IMR-90 (cell line): ENCODE measurements at regions not wholly inside any gene's neighbourhood (a gene's known extent, or its start where the extent isn't known, plus 50 kb on each side); places are given as distances from the start of the nearest gene placed in this dataset.

Experiments used
- ATAC-seq: fragments of 200-7000 bp; cut with Tn5 transposase; 2 replicates; pipeline ENCODE4 v1.9.1; 2020; ENCODE audit warnings: low read depth, mild to moderate bottlenecking, moderate library complexity
- BruUV-seq: library from RNA; stranded (reverse); fragments of 400-500 nt; replicated peaks from 2 replicates; lab custom pipeline; 2021; lab: Mats Ljungman, UMichigan
- CTCF ChIA-PET: fragments of 300-600 bp; formaldehyde crosslinking; extraction: SDS; loops from one replicate; lab custom pipeline; 2021; ENCODE audit warnings: antibody characterized with exemption; lab: Yijun Ruan, JAX
- POLR2A ChIA-PET: fragments of 300-600 bp; sonication (Branson Sonifier 250); formaldehyde crosslinking; loops from one replicate; lab custom pipeline; 2022; ENCODE audit warnings: antibody characterized with exemption; ENCODE audit not compliant: unreplicated experiment; lab: Charles Lee
- DNase-seq: peaks from one replicate; pipeline ENCODE4 v3.0.0; 2013
- H2AFZ ChIP-seq: replicated peaks from 2 replicates; pipeline ENCODE3; 2013; ENCODE audit warnings: low read length, mild to moderate bottlenecking; ENCODE audit not compliant: poor library complexity
- H2AK5ac ChIP-seq: 2 replicates; pipeline ENCODE4 v1.6.1; 2013; ENCODE audit warnings: low read depth, low read length, inconsistent platforms
- H2AK9ac ChIP-seq: replicated peaks from 2 replicates; pipeline ENCODE3; 2013; ENCODE audit warnings: mild to moderate bottlenecking, low read depth, low read length, moderate library complexity; ENCODE audit not compliant: poor library complexity
- H2BK120ac ChIP-seq: 2 replicates; pipeline ENCODE4 v1.6.1; 2013; ENCODE audit warnings: low read depth, low read length, inconsistent platforms
- H2BK15ac ChIP-seq: 3 replicates; pipeline ENCODE4 v1.6.1; 2013; ENCODE audit warnings: low read depth, low read length, inconsistent platforms
- H2BK20ac ChIP-seq: 2 replicates; pipeline ENCODE4 v1.6.1; 2013; ENCODE audit warnings: low read depth, mild to moderate bottlenecking, inconsistent platforms, low read length, moderate library complexity
- H2BK5ac ChIP-seq: 2 replicates; pipeline ENCODE4 v1.6.1; 2013; ENCODE audit warnings: mild to moderate bottlenecking, low read depth, low read length, inconsistent platforms; ENCODE audit not compliant: poor library complexity, severe bottlenecking
- H3K14ac ChIP-seq: replicated peaks from 2 replicates; pipeline ENCODE4 v1.6.1; 2013; ENCODE audit warnings: low read depth, low read length, inconsistent platforms
- H3K18ac ChIP-seq: 2 replicates; pipeline ENCODE4 v1.6.1; 2013; ENCODE audit warnings: low read depth, low read length, control low read depth
- H3K23ac ChIP-seq: 2 replicates; pipeline ENCODE4 v1.6.1; 2013; ENCODE audit warnings: low read depth, low read length, inconsistent platforms
- H3K27ac ChIP-seq: 2 replicates; pipeline ENCODE4 v1.5.1; 2013; ENCODE audit warnings: mild to moderate bottlenecking, control low read depth, low read length; ENCODE audit not compliant: insufficient read depth
- H3K27me3 ChIP-seq: 2 replicates; pipeline ENCODE4 v1.6.1; 2013; ENCODE audit warnings: low read length; ENCODE audit not compliant: control insufficient read depth, insufficient read depth
- H3K36me3 ChIP-seq: 2 replicates; pipeline ENCODE4 v1.6.1; 2013; ENCODE audit warnings: low read length, mixed read lengths; ENCODE audit not compliant: control insufficient read depth, insufficient read depth
- H3K4ac ChIP-seq: 2 replicates; pipeline ENCODE4 v1.6.1; 2013; ENCODE audit warnings: low read depth, low read length, inconsistent platforms
- H3K4me1 ChIP-seq: 2 replicates; pipeline ENCODE4 v1.6.1; 2013; ENCODE audit warnings: low read length, mixed read lengths; ENCODE audit not compliant: control insufficient read depth, insufficient read depth
- H3K4me2 ChIP-seq: 2 replicates; pipeline ENCODE4 v1.6.1; 2013; ENCODE audit warnings: low read depth, mild to moderate bottlenecking, control low read depth, low read length, moderate library complexity
- H3K4me3 ChIP-seq: 2 replicates; pipeline ENCODE4 v1.5.1; 2013; ENCODE audit warnings: low read depth, mild to moderate bottlenecking, control low read depth, low read length, moderate library complexity; ENCODE audit not compliant: insufficient read depth
- H3K56ac ChIP-seq: 2 replicates; pipeline ENCODE4 v1.6.1; 2013; ENCODE audit warnings: low read length, inconsistent platforms; ENCODE audit not compliant: insufficient read depth; ENCODE audit errors: extremely low read depth
- H3K79me1 ChIP-seq, 2 experiments: 2 replicates each; pipeline ENCODE4 v1.6.1; 2013; ENCODE audit warnings: low read length in 2 of 2, inconsistent platforms in 1 of 2, low read depth in 1 of 2
- H3K9ac ChIP-seq: 2 replicates; pipeline ENCODE4 v1.6.1; 2013; ENCODE audit warnings: low read depth, low read length, control low read depth
- H3K9me1 ChIP-seq: 2 replicates; pipeline ENCODE4 v1.6.1; 2013; ENCODE audit warnings: low read length, inconsistent platforms; ENCODE audit not compliant: insufficient read depth
- H3K9me3 ChIP-seq: 2 replicates; pipeline ENCODE4 v1.6.1; 2013; ENCODE audit warnings: low read length; ENCODE audit not compliant: control insufficient read depth, insufficient read depth
- H4K20me1 ChIP-seq: 2 replicates; pipeline ENCODE4 v1.6.1; 2013; ENCODE audit warnings: low read length, inconsistent platforms; ENCODE audit not compliant: insufficient read depth
- H4K5ac ChIP-seq: 2 replicates; pipeline ENCODE4 v1.6.1; 2013; ENCODE audit warnings: mild to moderate bottlenecking, low read depth, low read length, control low read depth
- H4K8ac ChIP-seq, 2 experiments: 2 replicates each; pipeline ENCODE4 v1.6.1; 2013; ENCODE audit warnings: low read depth in 2 of 2, low read length in 2 of 2, control low read depth in 1 of 2, inconsistent platforms in 1 of 2
- H4K91ac ChIP-seq: 2 replicates; pipeline ENCODE4 v1.6.1; 2013; ENCODE audit warnings: low read depth, low read length, inconsistent platforms; ENCODE audit not compliant: insufficient read depth
- BHLHE40 ChIP-seq: fragments of 150-350 bp; IDR thresholded peaks from 2 replicates; pipeline ENCODE4 v1.6.1; 2016; ENCODE audit warnings: mild to moderate bottlenecking, low read depth, low read length
- CEBPB ChIP-seq: IDR thresholded peaks from 2 replicates; pipeline ENCODE4 v1.6.1; 2012; ENCODE audit warnings: low read depth, low read length, improper control_type of control experiment
- CHD1 ChIP-seq: IDR thresholded peaks from 2 replicates; pipeline ENCODE4 v1.6.1; 2012; ENCODE audit warnings: low read depth, low read length, improper control_type of control experiment
- CTCF ChIP-seq: conservative IDR thresholded peaks from 2 replicates; pipeline ENCODE4 v1.5.1; 2012; ENCODE audit warnings: mild to moderate bottlenecking, low read depth, low read length, improper control_type of control experiment
- ELK1 ChIP-seq: fragments of 150-350 bp; IDR thresholded peaks from 2 replicates; pipeline ENCODE4 v1.6.1; 2016; ENCODE audit warnings: low read depth, mild to moderate bottlenecking, low read length, moderate library complexity, borderline replicate concordance
- FOS ChIP-seq: fragments of 150-350 bp; IDR thresholded peaks from 2 replicates; pipeline ENCODE4 v1.6.1; 2016; ENCODE audit warnings: low read depth, low read length
- MAFK ChIP-seq: IDR thresholded peaks from 2 replicates; pipeline ENCODE4 v1.6.1; 2012; ENCODE audit warnings: low read depth, low read length, improper control_type of control experiment
- MAZ ChIP-seq: IDR thresholded peaks from 2 replicates; pipeline ENCODE4 v1.6.1; 2012; ENCODE audit warnings: low read depth, mild to moderate bottlenecking, low read length, improper control_type of control experiment, moderate library complexity, borderline replicate concordance
- MXI1 ChIP-seq: IDR thresholded peaks from 2 replicates; pipeline ENCODE4 v1.6.1; 2012; ENCODE audit warnings: low read depth, mild to moderate bottlenecking, low read length, moderate library complexity, borderline replicate concordance
- NFE2L2 ChIP-seq: fragments of 150-350 bp; IDR thresholded peaks from 2 replicates; pipeline ENCODE4 v1.6.1; 2016; ENCODE audit warnings: low read depth, mild to moderate bottlenecking, low read length
- POLR2A ChIP-seq: IDR thresholded peaks from 2 replicates; pipeline ENCODE4 v1.6.1; 2012; ENCODE audit warnings: mild to moderate bottlenecking, low read depth, low read length
- RAD21 ChIP-seq: IDR thresholded peaks from 2 replicates; pipeline ENCODE4 v1.6.1; 2012; ENCODE audit warnings: low read length, improper control_type of control experiment
- RCOR1 ChIP-seq: IDR thresholded peaks from 2 replicates; pipeline ENCODE4 v1.6.1; 2012; ENCODE audit warnings: mild to moderate bottlenecking, low read length, improper control_type of control experiment; ENCODE audit not compliant: insufficient replicate concordance
- RFX5 ChIP-seq: IDR thresholded peaks from 2 replicates; pipeline ENCODE4 v1.8.0; 2012; ENCODE audit warnings: low read depth, mild to moderate bottlenecking, low read length, moderate library complexity
- SMC3 ChIP-seq: fragments of 150-350 bp; IDR thresholded peaks from 2 replicates; pipeline ENCODE4 v1.6.1; 2016; ENCODE audit warnings: low read depth, mild to moderate bottlenecking, antibody characterized with exemption, low read length, moderate library complexity
- USF2 ChIP-seq: fragments of 150-350 bp; IDR thresholded peaks from 2 replicates; pipeline ENCODE4 v1.6.1; 2017; ENCODE audit warnings: mild to moderate bottlenecking, antibody characterized with exemption, low read length, low read depth
- WGBS, 2 experiments: methylation state at CpG; one replicate each; pipeline versions ENCODE4 v1.1.5 to v1.1.7; 2013; ENCODE audit warnings: missing lambda C conversion rate in 2 of 2; ENCODE audit not compliant: insufficient read length in 1 of 2; ENCODE audit errors: extremely low coverage in 2 of 2; 5-methylcytosine and 5-hydroxymethylcytosine counted together
- dilution Hi-C: fragments of 300-500 bp; cut with HindIII; formaldehyde crosslinking; loops from one replicate; pipeline ENCODE4 v1.14.3; 2018; ENCODE audit warnings: low sequenced_read_pairs; ENCODE audit not compliant: unreplicated experiment
- in situ Hi-C: fragments of 300-500 bp; cut with MboI; formaldehyde crosslinking; loops from 3 replicates; pipeline ENCODE4 v1.14.3; 2019; ENCODE audit warnings: low sequenced_read_pairs, inconsistent platforms, mixed read lengths
- intact Hi-C: fragments of 100-400 bp; cut with micrococcal nuclease; formaldehyde crosslinking; loops from 2 replicates; pipeline ENCODE4 v1.10.0; 2022

- dilution Hi-C loops = no loop called here
- H3K18ac ChIP-seq = no peak overlapping the region
- DNase-seq = no peak
- H3K9me1 ChIP-seq = no peaks in the 10 kb centered on the region
- no peak overlapping the region for H3K4me2 ChIP-seq
- BruUV-seq = no TSS peak
- H2BK120ac ChIP-seq = no peak overlapping the region
- no peak overlapping the region for H3K14ac ChIP-seq
- no peak overlapping the region for H2BK20ac ChIP-seq
- H4K20me1 ChIP-seq = no peaks in the 10 kb centered on the region
- H4K5ac ChIP-seq = no peak overlapping the region
- H3K36me3 ChIP-seq = no peaks in the 10 kb centered on the region
- ChIA-PET CTCF (interaction anchor here (0.6 kb wide), 1 partner anchor 136 kb away, joined by 3 read pairs; no protein-coding TSS in a partner anchor), POLR2A (no interaction called here)
- no peak overlapping the region for H2AK5ac ChIP-seq
- in situ Hi-C loops = no loop called here
- no peak overlapping the region for H3K9ac ChIP-seq
- H2BK15ac ChIP-seq = no peak overlapping the region
- ATAC-seq = no peak
- no peaks in the 10 kb centered on the region for H3K79me1 ChIP-seq
- intact Hi-C loops = no loop called here
- no peak overlapping the region for H4K8ac ChIP-seq
- H2BK5ac ChIP-seq = no peak overlapping the region
- no peaks in the 10 kb centered on the region for H3K4me1 ChIP-seq
- no peak overlapping the region for H3K56ac ChIP-seq
- no peaks in the 10 kb centered on the region for H3K27me3 ChIP-seq
- H3K4ac ChIP-seq = no peak overlapping the region
- TF ChIP-seq RFX5 (no peak), MXI1 (no peak), POLR2A (no peak), CHD1 (no peak), NFE2L2 (no peak), USF2 (no peak), ELK1 (no peak), MAFK (no peak), MAZ (no peak), FOS (no peak), RAD21 (no peak), RCOR1 (no peak), CEBPB (no peak), CTCF (no peak), SMC3 (no peak), BHLHE40 (no peak)
- no peak overlapping the region for H3K4me3 ChIP-seq
- no peak overlapping the region for H2AK9ac ChIP-seq
- WGBS, 2 experiments = no CpG with 5 or more reads among the region's 3 CpGs
- no peak overlapping the region for H3K27ac ChIP-seq
- no peak overlapping the region for H4K91ac ChIP-seq
- H3K9me3 ChIP-seq = no peaks in the 10 kb centered on the region
- no peak overlapping the region for H3K23ac ChIP-seq
- H2AFZ ChIP-seq = no peak overlapping the region
These were observed 324.8 kb upstream of the DDX53 start for GRCh38 chrX:22674932-22675331.
